Upper lobe of left lung (tissue), 4 donors: ENCODE measurements at regions not wholly inside any gene's neighbourhood (a gene's known extent, or its start where the extent isn't known, plus 50 kb on each side); places are given as distances from the start of the nearest gene placed in this dataset.
"Not testable (repeated sequence)": the region's sequence is repeated elsewhere in the genome, so short reads cannot be mapped to it uniquely, and the experiment has no call there.

Source experiments
- POLR2AphosphoS5 ChIP-seq, 2 donors: sonication (generic); formaldehyde crosslinking; IDR thresholded peaks; one replicate each; pipeline ENCODE4 v1.5.1; 2017; ENCODE audit warnings: antibody characterized with exemption in 2 of 2
- TF ChIP-seq, protein P1 (sequence below), 6 experiments: fragments of 450-650 bp in 4 of 6; fragments of 200-600 bp in 2 of 6; sonication (generic) in 2 of 6; IDR thresholded peaks; one replicate each; pipeline ENCODE4 v1.5.1; 2016 to 2019; ENCODE audit warnings: antibody characterized with exemption in 6 of 6

- TF ChIP-seq, protein P1, sequence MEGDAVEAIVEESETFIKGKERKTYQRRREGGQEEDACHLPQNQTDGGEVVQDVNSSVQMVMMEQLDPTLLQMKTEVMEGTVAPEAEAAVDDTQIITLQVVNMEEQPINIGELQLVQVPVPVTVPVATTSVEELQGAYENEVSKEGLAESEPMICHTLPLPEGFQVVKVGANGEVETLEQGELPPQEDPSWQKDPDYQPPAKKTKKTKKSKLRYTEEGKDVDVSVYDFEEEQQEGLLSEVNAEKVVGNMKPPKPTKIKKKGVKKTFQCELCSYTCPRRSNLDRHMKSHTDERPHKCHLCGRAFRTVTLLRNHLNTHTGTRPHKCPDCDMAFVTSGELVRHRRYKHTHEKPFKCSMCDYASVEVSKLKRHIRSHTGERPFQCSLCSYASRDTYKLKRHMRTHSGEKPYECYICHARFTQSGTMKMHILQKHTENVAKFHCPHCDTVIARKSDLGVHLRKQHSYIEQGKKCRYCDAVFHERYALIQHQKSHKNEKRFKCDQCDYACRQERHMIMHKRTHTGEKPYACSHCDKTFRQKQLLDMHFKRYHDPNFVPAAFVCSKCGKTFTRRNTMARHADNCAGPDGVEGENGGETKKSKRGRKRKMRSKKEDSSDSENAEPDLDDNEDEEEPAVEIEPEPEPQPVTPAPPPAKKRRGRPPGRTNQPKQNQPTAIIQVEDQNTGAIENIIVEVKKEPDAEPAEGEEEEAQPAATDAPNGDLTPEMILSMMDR (IDR thresholded peaks at IDR 0.05): not testable (repeated sequence)
- not testable (repeated sequence) for TF ChIP-seq POLR2AphosphoS5 (IDR thresholded peaks at IDR 0.05)
Observed at GRCh38 chr2:88984079-88984478, 292.6 kb downstream of the RPIA start.
